NB4 (cell line): ENCODE measurements at regions not wholly inside any gene's neighbourhood (a gene's known extent, or its start where the extent isn't known, plus 50 kb on each side); places are given as distances from the start of the nearest gene placed in this dataset.

Source experiments
- DNase-seq: peaks from one replicate; pipeline ENCODE4 v3.0.0; 2010; ENCODE audit warnings: low read depth
- H3K4me3 ChIP-seq: one replicate; pipeline ENCODE4 v1.5.1; 2011; ENCODE audit warnings: mild to moderate bottlenecking, low read depth, low read length, moderate library complexity
- MYC ChIP-seq: IDR thresholded peaks from 2 replicates; pipeline ENCODE4 v1.6.1; 2011; ENCODE audit warnings: low read depth, low read length
- POLR2A ChIP-seq: IDR thresholded peaks from 2 replicates; pipeline ENCODE4 v1.6.1; 2011; ENCODE audit warnings: mild to moderate bottlenecking; ENCODE audit not compliant: insufficient read length; ENCODE audit errors: extremely low read depth
- TF ChIP-seq, protein P1 (sequence below): IDR thresholded peaks from one replicate; pipeline ENCODE4 v1.5.1; 2012; ENCODE audit warnings: low read depth, low read length
- TF ChIP-seq, protein P2 (sequence below): IDR thresholded peaks from 2 replicates; pipeline ENCODE4 v1.6.1; 2011; ENCODE audit warnings: low read depth, low read length

DNA sequence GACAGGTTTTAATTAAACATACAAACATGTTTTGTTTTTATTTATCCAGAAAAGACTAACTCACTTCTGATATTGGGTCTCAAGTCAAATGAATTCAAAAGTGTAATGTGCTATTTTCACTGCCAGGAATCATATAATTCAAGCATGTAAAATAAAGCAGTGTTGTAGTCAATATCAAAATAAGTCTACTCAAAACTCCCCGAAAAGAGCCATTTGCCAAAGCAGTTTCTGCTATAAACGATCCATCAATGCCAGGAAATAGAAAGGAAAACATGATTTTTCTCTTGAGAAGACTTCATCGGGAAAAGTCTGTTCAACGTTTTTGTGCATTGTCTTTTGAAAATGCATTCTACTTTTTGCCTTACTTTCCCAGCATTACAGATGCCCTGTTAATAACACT is 633.3 kb downstream of the FAT4 start:
- H3K4me3 ChIP-seq = no peak overlapping the region
- DNase-seq = no peak
- TF ChIP-seq, protein P1, sequence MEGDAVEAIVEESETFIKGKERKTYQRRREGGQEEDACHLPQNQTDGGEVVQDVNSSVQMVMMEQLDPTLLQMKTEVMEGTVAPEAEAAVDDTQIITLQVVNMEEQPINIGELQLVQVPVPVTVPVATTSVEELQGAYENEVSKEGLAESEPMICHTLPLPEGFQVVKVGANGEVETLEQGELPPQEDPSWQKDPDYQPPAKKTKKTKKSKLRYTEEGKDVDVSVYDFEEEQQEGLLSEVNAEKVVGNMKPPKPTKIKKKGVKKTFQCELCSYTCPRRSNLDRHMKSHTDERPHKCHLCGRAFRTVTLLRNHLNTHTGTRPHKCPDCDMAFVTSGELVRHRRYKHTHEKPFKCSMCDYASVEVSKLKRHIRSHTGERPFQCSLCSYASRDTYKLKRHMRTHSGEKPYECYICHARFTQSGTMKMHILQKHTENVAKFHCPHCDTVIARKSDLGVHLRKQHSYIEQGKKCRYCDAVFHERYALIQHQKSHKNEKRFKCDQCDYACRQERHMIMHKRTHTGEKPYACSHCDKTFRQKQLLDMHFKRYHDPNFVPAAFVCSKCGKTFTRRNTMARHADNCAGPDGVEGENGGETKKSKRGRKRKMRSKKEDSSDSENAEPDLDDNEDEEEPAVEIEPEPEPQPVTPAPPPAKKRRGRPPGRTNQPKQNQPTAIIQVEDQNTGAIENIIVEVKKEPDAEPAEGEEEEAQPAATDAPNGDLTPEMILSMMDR = no peak
- TF ChIP-seq MYC (no peak), POLR2A (no peak)
- TF ChIP-seq, protein P2, sequence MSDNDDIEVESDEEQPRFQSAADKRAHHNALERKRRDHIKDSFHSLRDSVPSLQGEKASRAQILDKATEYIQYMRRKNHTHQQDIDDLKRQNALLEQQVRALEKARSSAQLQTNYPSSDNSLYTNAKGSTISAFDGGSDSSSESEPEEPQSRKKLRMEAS = no peak

DNA sequence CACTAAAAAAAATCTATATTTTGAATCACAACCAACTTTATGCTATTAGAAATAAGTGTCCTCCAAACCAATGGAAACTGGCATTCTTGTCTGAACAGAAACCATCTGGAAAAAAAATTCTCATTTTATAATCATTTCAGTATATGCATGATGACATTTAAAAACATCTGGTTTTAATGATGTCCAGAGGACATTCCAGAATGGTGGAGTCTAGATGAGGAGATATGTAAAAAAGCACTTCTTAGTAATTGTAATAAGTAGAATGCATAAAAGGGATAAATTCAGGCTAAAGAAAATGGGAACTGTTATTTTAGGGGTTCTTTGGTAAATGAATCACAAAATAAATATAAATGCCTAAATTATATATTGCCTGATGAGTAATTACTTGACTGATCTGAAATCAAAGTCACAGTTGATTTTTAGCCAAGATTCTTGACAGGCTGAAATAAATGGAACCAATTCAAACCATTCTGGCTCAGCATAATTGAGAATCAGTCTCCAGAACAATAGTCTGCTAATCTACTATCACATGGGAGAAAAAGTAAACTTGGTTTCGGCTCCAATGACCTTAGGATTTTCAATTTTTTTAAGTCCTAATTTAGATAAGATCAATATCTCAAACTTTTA is 636.6 kb downstream of the FAT4 start:
- H3K4me3 ChIP-seq = no peak overlapping the region
- TF ChIP-seq, protein P2 = no peak
- no peak for DNase-seq

DNA sequence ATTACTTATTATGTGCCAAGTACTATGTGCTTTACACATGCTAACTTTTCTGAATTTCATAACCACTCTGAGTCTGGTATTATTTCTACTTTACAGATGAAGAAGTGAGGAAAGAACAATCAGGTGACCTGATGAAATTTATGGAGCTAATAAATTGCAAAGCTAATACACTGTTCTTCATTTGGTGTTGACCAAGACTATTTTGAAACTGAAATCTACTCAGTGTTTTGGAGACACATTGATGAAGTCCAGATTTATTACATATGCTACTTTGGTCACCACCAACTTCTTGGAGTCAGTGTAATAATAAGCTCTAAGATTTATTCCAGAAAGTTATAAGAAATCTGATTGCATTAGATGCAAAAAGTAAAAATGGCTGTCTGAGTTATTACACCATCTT is 637.9 kb downstream of the FAT4 start:
- TF ChIP-seq, protein P2 = no peak
- TF ChIP-seq, protein P1 = no peak
- TF ChIP-seq MYC (no peak), POLR2A (no peak)
- H3K4me3 ChIP-seq = no peak overlapping the region
- DNase-seq = no peak

DNA sequence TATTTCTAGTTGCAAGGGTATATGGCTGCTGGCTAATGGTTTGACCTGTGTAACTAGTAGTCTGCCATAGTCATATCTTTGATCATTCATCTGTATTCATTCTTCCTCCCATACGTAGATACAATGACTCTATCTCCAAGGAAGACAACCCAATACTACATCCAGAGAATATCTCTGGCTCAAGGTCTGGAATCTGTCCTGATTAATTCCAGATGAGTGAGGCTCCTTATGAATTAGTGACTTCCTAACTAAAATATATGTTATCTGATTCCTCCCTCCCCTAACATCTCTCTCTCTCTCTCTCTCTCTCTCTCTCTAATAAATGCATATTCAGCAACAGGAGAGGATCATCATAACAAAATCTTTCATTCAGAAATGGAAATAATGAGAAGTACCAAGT is 641.5 kb downstream of the FAT4 start:
- no peak overlapping the region for H3K4me3 ChIP-seq
- DNase-seq = no peak
- TF ChIP-seq, protein P1 = no peak
- TF ChIP-seq MYC (no peak), POLR2A (no peak)
- TF ChIP-seq, protein P2 = no peak

DNA sequence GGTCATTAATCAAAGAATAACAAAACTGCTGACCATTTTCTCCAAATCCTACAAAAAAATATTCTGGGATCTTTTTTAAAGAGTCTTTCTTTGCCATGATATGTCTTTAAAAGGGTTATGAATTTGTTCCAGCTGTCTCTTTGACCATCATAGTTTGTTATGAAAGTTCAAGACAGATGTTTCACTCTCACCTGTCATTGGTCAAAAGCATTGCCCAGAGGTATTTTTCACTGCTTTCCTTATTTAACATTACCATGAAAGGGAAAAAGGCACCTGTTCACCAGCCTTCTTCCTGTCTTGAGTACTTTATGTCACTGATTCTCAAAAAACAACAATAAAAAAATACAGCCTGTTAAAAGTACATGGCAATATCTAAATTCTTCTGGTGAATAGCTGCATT is 643.8 kb downstream of the FAT4 start:
- H3K4me3 ChIP-seq = no peak overlapping the region
- no peak for DNase-seq
- TF ChIP-seq POLR2A (no peak), MYC (no peak)
- TF ChIP-seq, protein P1 = no peak
- TF ChIP-seq, protein P2 = no peak

DNA sequence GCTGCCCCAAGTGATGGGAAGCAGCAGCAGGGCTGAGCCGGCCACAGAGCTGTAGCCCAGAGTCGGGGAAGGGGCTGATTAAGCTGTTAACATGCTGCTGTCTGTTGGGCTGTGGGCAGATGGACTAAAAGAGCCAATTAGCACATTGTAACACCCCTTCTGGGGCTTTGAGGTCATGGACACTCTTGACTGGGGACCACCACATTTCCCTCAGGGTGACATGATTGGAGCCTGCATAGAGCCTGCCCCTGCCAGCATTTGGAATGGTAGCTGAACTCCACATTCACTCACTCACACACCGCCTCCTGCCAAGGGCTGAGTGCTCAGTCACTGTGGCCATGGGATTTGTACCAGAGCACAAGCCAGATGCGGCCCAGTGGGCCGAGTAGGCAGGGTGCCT is 646.9 kb downstream of the FAT4 start:
- TF ChIP-seq MYC (no peak), POLR2A (no peak)
- TF ChIP-seq, protein P1 = no peak
- TF ChIP-seq, protein P2 = no peak
- no peak for DNase-seq

More for the DNA sequence above, 646.9 kb downstream of the FAT4 start:
- no peak overlapping the region for H3K4me3 ChIP-seq
